GM12873 (cell line): ENCODE measurements at regions not wholly inside any gene's neighbourhood (a gene's known extent, or its start where the extent isn't known, plus 50 kb on each side); places are given as distances from the start of the nearest gene placed in this dataset.

Experiments used
- CTCF ChIP-seq: IDR thresholded peaks from 2 replicates; pipeline ENCODE4 v1.5.1; 2012; ENCODE audit warnings: low read depth, mild to moderate bottlenecking, moderate library complexity, low read length, control low read depth; ENCODE audit not compliant: insufficient read depth; ENCODE audit errors: missing control alignments

GRCh38 chr20:22080985-22081384 lies 375.5 kb downstream of the PAX1 start:
- TF ChIP-seq CTCF = no peak

- TF ChIP-seq CTCF = no peak
These were observed 369.2 kb downstream of the PAX1 start for GRCh38 chr20:22074635-22075034.

- TF ChIP-seq CTCF = no peak
These were observed 366.4 kb downstream of the PAX1 start for GRCh38 chr20:22071841-22072240.

- TF ChIP-seq CTCF = no peak
These were observed 365.2 kb downstream of the PAX1 start for GRCh38 chr20:22070610-22071058.

- TF ChIP-seq CTCF = no peak
These were observed 358.3 kb downstream of the PAX1 start for GRCh38 chr20:22063753-22064152.

- no peak for TF ChIP-seq CTCF
These were observed 357.4 kb downstream of the PAX1 start for GRCh38 chr20:22062874-22063273.

GRCh38 chr20:22060610-22061009 lies 355.1 kb downstream of the PAX1 start:
- no peak for TF ChIP-seq CTCF
